Loucy (cell line): ENCODE measurements at regions not wholly inside any gene's neighbourhood (a gene's known extent, or its start where the extent isn't known, plus 50 kb on each side); places are given as distances from the start of the nearest gene placed in this dataset.

Experiments used
- H2AFZ ChIP-seq: fragments of 200-600 bp; sonication (generic); 2 replicates; pipeline ENCODE4 v1.6.0; 2016; ENCODE audit warnings: antibody characterized with exemption, mild to moderate bottlenecking, low read length, moderate library complexity
- H3F3A ChIP-seq: fragments of 200-600 bp; 2 replicates; pipeline ENCODE4 v1.6.0; 2016; ENCODE audit warnings: antibody characterized with exemption, low read depth, mild to moderate bottlenecking
- H3K27me3 ChIP-seq: fragments of 200-600 bp; sonication (generic); 2 replicates; pipeline ENCODE4 v1.6.1; 2014; ENCODE audit warnings: low read length, mild to moderate bottlenecking; ENCODE audit not compliant: insufficient read depth, poor library complexity, severe bottlenecking
- H3K36me3 ChIP-seq: fragments of 200-600 bp; sonication (generic); 2 replicates; pipeline ENCODE4 v1.6.1; 2016; ENCODE audit warnings: low read length; ENCODE audit not compliant: insufficient read depth
- H3K4me1 ChIP-seq: fragments of 200-600 bp; sonication (generic); 2 replicates; pipeline ENCODE4 v1.5.1; 2014; ENCODE audit warnings: low read length, mild to moderate bottlenecking; ENCODE audit not compliant: insufficient read depth, poor library complexity, severe bottlenecking
- H3K4me2 ChIP-seq: fragments of 200-600 bp; sonication (generic); 2 replicates; pipeline ENCODE4 v1.6.0; 2014; ENCODE audit warnings: antibody characterized with exemption, low read length, low read depth, mild to moderate bottlenecking; ENCODE audit not compliant: poor library complexity, severe bottlenecking
- H3K4me3 ChIP-seq: fragments of 200-600 bp; sonication (generic); 2 replicates; pipeline ENCODE4 v1.5.1; 2014; ENCODE audit warnings: low read length, mild to moderate bottlenecking, mixed read lengths; ENCODE audit not compliant: poor library complexity, severe bottlenecking
- H3K79me2 ChIP-seq: fragments of 200-600 bp; sonication (generic); 2 replicates; pipeline ENCODE4 v1.6.1; 2014; ENCODE audit warnings: low read length; ENCODE audit not compliant: insufficient read depth
- H3K9ac ChIP-seq: fragments of 200-600 bp; sonication (generic); 2 replicates; pipeline ENCODE4 v1.6.0; 2014; ENCODE audit warnings: mild to moderate bottlenecking, low read depth, low read length, moderate library complexity; ENCODE audit not compliant: poor library complexity, severe bottlenecking
- H3K9me2 ChIP-seq: fragments of 200-600 bp; sonication (generic); replicated peaks from 2 replicates; pipeline ENCODE4 v1.6.1; 2016; ENCODE audit warnings: low read depth, low read length, mixed read lengths
- H3K9me3 ChIP-seq: fragments of 200-600 bp; sonication (generic); 2 replicates; pipeline ENCODE4 v1.6.1; 2014; ENCODE audit warnings: mild to moderate bottlenecking, antibody characterized with exemption, low read length, low read depth; ENCODE audit not compliant: insufficient read depth
- H4K20me1 ChIP-seq: fragments of 200-600 bp; sonication (generic); 2 replicates; pipeline ENCODE4 v1.6.0; 2014; ENCODE audit warnings: antibody characterized with exemption, low read length, mild to moderate bottlenecking; ENCODE audit not compliant: insufficient read depth, poor library complexity, severe bottlenecking
- EZH2phosphoT487 ChIP-seq: fragments of 200-600 bp; IDR thresholded peaks from 2 replicates; pipeline ENCODE4 v1.6.1; 2018; ENCODE audit warnings: antibody characterized with exemption, mild to moderate bottlenecking, moderate library complexity, borderline replicate concordance
- TF ChIP-seq, protein P1 (sequence below): fragments of 200-600 bp; sonication (generic); conservative IDR thresholded peaks from 2 replicates; pipeline ENCODE4 v1.5.1; 2014; ENCODE audit warnings: mild to moderate bottlenecking, antibody characterized with exemption, low read length

DNA sequence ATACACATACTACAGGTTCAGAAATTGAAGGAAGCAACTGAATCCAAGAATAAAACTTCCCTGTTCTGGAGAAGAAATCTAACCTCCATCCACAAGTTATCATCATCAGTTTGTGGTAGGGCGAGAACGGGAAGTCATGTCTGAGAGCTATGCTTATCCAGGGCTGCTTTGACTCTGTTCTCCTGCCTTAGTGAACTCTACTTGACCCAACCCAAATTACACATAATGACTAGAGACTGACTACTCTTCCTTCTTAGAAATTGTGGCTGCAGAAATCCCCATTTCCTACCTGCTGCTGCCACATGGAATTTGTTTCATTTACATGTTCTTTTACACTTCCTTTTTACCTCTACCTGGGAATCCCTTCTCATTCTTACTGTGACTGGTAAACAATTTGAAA lies 1102.6 kb upstream of the PIK3C3 start:
- no peaks in the 10 kb centered on the region for H3F3A ChIP-seq
- no peak overlapping the region for H3K4me2 ChIP-seq
- H3K4me1 ChIP-seq = no peaks in the 10 kb centered on the region
- H3K9ac ChIP-seq = no peak overlapping the region
- no peaks in the 10 kb centered on the region for H3K79me2 ChIP-seq
- H2AFZ ChIP-seq = no peak overlapping the region
- H3K36me3 ChIP-seq = no peaks in the 10 kb centered on the region
- H4K20me1 ChIP-seq = no peaks in the 10 kb centered on the region
- H3K9me2 ChIP-seq = no peaks in the 10 kb centered on the region
- no peak overlapping the region for H3K4me3 ChIP-seq
- TF ChIP-seq EZH2phosphoT487 = no peak
- TF ChIP-seq, protein P1, sequence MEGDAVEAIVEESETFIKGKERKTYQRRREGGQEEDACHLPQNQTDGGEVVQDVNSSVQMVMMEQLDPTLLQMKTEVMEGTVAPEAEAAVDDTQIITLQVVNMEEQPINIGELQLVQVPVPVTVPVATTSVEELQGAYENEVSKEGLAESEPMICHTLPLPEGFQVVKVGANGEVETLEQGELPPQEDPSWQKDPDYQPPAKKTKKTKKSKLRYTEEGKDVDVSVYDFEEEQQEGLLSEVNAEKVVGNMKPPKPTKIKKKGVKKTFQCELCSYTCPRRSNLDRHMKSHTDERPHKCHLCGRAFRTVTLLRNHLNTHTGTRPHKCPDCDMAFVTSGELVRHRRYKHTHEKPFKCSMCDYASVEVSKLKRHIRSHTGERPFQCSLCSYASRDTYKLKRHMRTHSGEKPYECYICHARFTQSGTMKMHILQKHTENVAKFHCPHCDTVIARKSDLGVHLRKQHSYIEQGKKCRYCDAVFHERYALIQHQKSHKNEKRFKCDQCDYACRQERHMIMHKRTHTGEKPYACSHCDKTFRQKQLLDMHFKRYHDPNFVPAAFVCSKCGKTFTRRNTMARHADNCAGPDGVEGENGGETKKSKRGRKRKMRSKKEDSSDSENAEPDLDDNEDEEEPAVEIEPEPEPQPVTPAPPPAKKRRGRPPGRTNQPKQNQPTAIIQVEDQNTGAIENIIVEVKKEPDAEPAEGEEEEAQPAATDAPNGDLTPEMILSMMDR = no peak
- H3K9me3 ChIP-seq = no peaks in the 10 kb centered on the region; the same call in 1 of the 2 replicates
- H3K27me3 ChIP-seq = no peaks in the 10 kb centered on the region

DNA sequence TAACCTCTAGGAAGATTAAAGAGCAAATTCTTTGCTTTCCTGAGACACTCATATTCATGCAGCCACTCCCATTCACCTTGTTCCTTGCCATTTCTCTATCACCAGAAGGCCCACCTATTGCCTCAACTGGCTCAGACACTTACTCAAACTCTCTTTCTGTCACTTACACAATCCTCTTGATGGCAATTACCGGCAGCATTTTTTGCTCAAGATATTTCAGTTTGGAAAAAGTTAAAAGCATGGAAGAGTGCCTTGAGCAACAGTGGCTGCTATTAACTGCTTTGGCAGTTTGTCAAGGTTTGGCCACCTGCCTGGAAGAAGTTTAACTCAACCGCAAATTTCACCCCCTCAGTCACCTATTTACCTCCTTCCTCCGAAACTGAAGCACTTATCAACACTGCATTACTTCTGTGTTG lies 1104.0 kb upstream of the PIK3C3 start:
- Histone ChIP-seq H3K4me1 (no peaks in the 10 kb centered on the region), H3K4me2 (no peak overlapping the region)

DNA sequence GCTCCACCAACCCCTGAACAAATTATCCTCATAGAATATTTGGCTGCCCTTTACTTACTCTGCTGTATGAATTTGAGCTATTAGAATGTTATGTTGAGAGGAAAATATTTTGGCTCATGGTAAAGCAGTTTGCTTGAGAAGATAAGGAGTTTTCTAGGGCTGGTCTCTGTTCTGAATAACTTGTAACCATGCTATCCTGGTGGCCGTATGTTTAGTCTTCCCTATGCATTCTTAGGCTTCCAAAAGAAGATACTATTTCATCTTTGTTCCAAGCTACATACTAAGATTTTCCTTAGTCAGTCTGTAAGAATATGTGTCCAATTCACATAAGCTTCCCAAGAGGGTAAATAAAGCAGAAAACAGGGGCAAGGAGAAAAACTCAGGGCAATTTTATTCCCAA lies 1105.1 kb upstream of the PIK3C3 start:
- Histone ChIP-seq H3K36me3 (no peaks in the 10 kb centered on the region), H3K4me1 (no peaks in the 10 kb centered on the region), H3K27me3 (no peaks in the 10 kb centered on the region), H2AFZ (no peak overlapping the region), H3K9me2 (no peaks in the 10 kb centered on the region), H3F3A (no peaks in the 10 kb centered on the region), H3K4me2 (no peak overlapping the region), H4K20me1 (no peaks in the 10 kb centered on the region), H3K4me3 (no peak overlapping the region), H3K9ac (no peak overlapping the region), H3K9me3 (no peaks in the 10 kb centered on the region), H3K79me2 (no peaks in the 10 kb centered on the region)
- TF ChIP-seq EZH2phosphoT487 = no peak
- TF ChIP-seq, protein P1 = no peak

More for the DNA sequence above, 1104.0 kb upstream of the PIK3C3 start:
- Histone ChIP-seq H4K20me1 (no peaks in the 10 kb centered on the region), H3K9me2 (no peaks in the 10 kb centered on the region), H3K9ac (no peak overlapping the region), H3K79me2 (no peaks in the 10 kb centered on the region), H3F3A (no peaks in the 10 kb centered on the region), H2AFZ (no peak overlapping the region), H3K36me3 (no peaks in the 10 kb centered on the region), H3K4me3 (no peak overlapping the region), H3K9me3 (no peaks in the 10 kb centered on the region), H3K27me3 (no peaks in the 10 kb centered on the region)
- TF ChIP-seq, protein P1 = no peak
- no peak for TF ChIP-seq EZH2phosphoT487
